Left ventricle myocardium inferior (tissue), 1 donor: ENCODE measurements at regions not wholly inside any gene's neighbourhood (a gene's known extent, or its start where the extent isn't known, plus 50 kb on each side); places are given as distances from the start of the nearest gene placed in this dataset.

ENCODE experiments used
- DNase-seq: peaks from one replicate; pipeline ENCODE4 v3.0.0-alpha.2; 2020
- H3K27ac ChIP-seq: fragments of 200-600 bp; replicated peaks from 2 replicates; pipeline ENCODE4 v1.8.0; 2021
- H3K27me3 ChIP-seq: fragments of 200-600 bp; 2 replicates; pipeline ENCODE4 v1.8.0; 2021; ENCODE audit warnings: low read depth
- H3K36me3 ChIP-seq: fragments of 200-600 bp; 2 replicates; pipeline ENCODE4 v1.8.0; 2021
- H3K4me1 ChIP-seq: fragments of 200-600 bp; 2 replicates; pipeline ENCODE4 v1.8.0; 2021
- H3K4me3 ChIP-seq: fragments of 200-600 bp; 2 replicates; pipeline ENCODE4 v1.8.0; 2021; ENCODE audit warnings: mild to moderate bottlenecking, moderate library complexity
- H3K9me3 ChIP-seq: fragments of 200-600 bp; replicated peaks from 2 replicates; pipeline ENCODE4 v1.8.0; 2021
- CTCF ChIP-seq: fragments of 200-600 bp; IDR thresholded peaks from 2 replicates; pipeline ENCODE4 v1.8.0; 2021; ENCODE audit warnings: antibody characterized with exemption, mild to moderate bottlenecking, borderline replicate concordance
- intact Hi-C: fragments of 100-400 bp; cut with micrococcal nuclease; formaldehyde crosslinking; loops from one replicate; pipeline ENCODE4 v1.11.0; 2022
- donor health status: DM: no; HTN: yes; CAD: no; lungs with severe emphysema.

GRCh38 chr2:180128861-180129260 is 121.8 kb upstream of the CWC22 start:
- intact Hi-C loops = no loop called here
- Histone ChIP-seq H3K9me3 (no peaks in the 10 kb centered on the region), H3K27me3 (peaks cover 28% of the 10 kb centered on the region), H3K36me3 (no peaks in the 10 kb centered on the region), H3K4me3 (no peak overlapping the region), H3K4me1 (no peaks in the 10 kb centered on the region), H3K27ac (no peak overlapping the region)
- no peak for DNase-seq
- no peak for TF ChIP-seq CTCF

GRCh38 chr2:180125245-180125962 is 118.3 kb upstream of the CWC22 start:
- no peaks in the 10 kb centered on the region for H3K4me1 ChIP-seq
- peak; percentile 16 for DNase-seq
- TF ChIP-seq CTCF = peak; percentile 64
- H3K9me3 ChIP-seq = no peaks in the 10 kb centered on the region
- H3K27me3 ChIP-seq = peaks cover 17% of the 10 kb centered on the region
- no peak overlapping the region for H3K27ac ChIP-seq
- intact Hi-C loops = no loop called here
- no peaks in the 10 kb centered on the region for H3K36me3 ChIP-seq
- no peak overlapping the region for H3K4me3 ChIP-seq

- no peak overlapping the region for H3K4me3 ChIP-seq
- no peaks in the 10 kb centered on the region for H3K36me3 ChIP-seq
- intact Hi-C loops = no loop called here
- H3K27ac ChIP-seq = no peak overlapping the region
- no peaks in the 10 kb centered on the region for H3K4me1 ChIP-seq
- peaks cover 17% of the 10 kb centered on the region for H3K27me3 ChIP-seq
- H3K9me3 ChIP-seq = no peaks in the 10 kb centered on the region
- peak; percentile 62 for TF ChIP-seq CTCF
- no peak for DNase-seq
These were observed 117.4 kb upstream of the CWC22 start for GRCh38 chr2:180124273-180125139.

- Histone ChIP-seq H3K9me3 (no peaks in the 10 kb centered on the region), H3K27ac (no peak overlapping the region), H3K4me3 (no peak overlapping the region), H3K27me3 (peaks cover 13% of the 10 kb centered on the region), H3K4me1 (no peaks in the 10 kb centered on the region), H3K36me3 (no peaks in the 10 kb centered on the region)
- intact Hi-C loops = no loop called here
- DNase-seq = no peak
- no peak for TF ChIP-seq CTCF
These were observed 115.8 kb upstream of the CWC22 start for GRCh38 chr2:180122874-180123273.

GRCh38 chr2:180115675-180116074 is 108.6 kb upstream of the CWC22 start:
- Histone ChIP-seq H3K27ac (no peak overlapping the region), H3K27me3 (no peaks in the 10 kb centered on the region), H3K4me1 (no peaks in the 10 kb centered on the region), H3K4me3 (no peak overlapping the region), H3K9me3 (no peaks in the 10 kb centered on the region), H3K36me3 (no peaks in the 10 kb centered on the region)
- no peak for DNase-seq
- no peak for TF ChIP-seq CTCF
- intact Hi-C loops = no loop called here
